Osteoblast (primary cell): ENCODE measurements at regions not wholly inside any gene's neighbourhood (a gene's known extent, or its start where the extent isn't known, plus 50 kb on each side); places are given as distances from the start of the nearest gene placed in this dataset.

Experiments used
- DNase-seq: peaks from one replicate; pipeline ENCODE4 v3.0.0; 2011; ENCODE audit warnings: low spot score, mixed read lengths; ENCODE audit not compliant: insufficient read length; ENCODE audit errors: missing footprints
- H2AFZ ChIP-seq: 2 replicates; pipeline ENCODE4 v1.6.0; 2011; ENCODE audit warnings: mild to moderate bottlenecking, low read length
- H3K27ac ChIP-seq: 2 replicates; pipeline ENCODE4 v1.5.1; 2011; ENCODE audit warnings: mild to moderate bottlenecking, low read depth, low read length, moderate library complexity
- H3K27me3 ChIP-seq: 2 replicates; pipeline ENCODE4 v1.6.0; 2012; ENCODE audit warnings: mild to moderate bottlenecking, control low read depth, inconsistent platforms, low read length, moderate library complexity; ENCODE audit not compliant: insufficient read depth
- H3K36me3 ChIP-seq: 2 replicates; pipeline ENCODE4 v1.5.1; 2011; ENCODE audit warnings: mild to moderate bottlenecking, low read length, control low read depth, moderate library complexity; ENCODE audit not compliant: insufficient read depth
- H3K4me1 ChIP-seq: 2 replicates; pipeline ENCODE4 v1.5.1; 2011; ENCODE audit warnings: mild to moderate bottlenecking, low read length, control low read depth, moderate library complexity; ENCODE audit not compliant: insufficient read depth
- H3K4me2 ChIP-seq: 2 replicates; pipeline ENCODE4 v1.6.0; 2011; ENCODE audit warnings: mild to moderate bottlenecking, low read length; ENCODE audit not compliant: insufficient read depth
- H3K4me3 ChIP-seq: fragments of 200-600 bp; sonication (generic); 3 replicates; pipeline ENCODE4 v1.5.1; 2012; ENCODE audit warnings: mild to moderate bottlenecking, low read length, inconsistent platforms; ENCODE audit not compliant: insufficient read depth
- H3K79me2 ChIP-seq: 2 replicates; pipeline ENCODE4 v1.6.0; 2012; ENCODE audit warnings: mild to moderate bottlenecking, low read length, control low read depth, inconsistent platforms; ENCODE audit not compliant: insufficient read depth
- H3K9me3 ChIP-seq: 2 replicates; pipeline ENCODE4 v1.5.1; 2011; ENCODE audit warnings: low read depth, low read length, control low read depth
- H4K20me1 ChIP-seq: 2 replicates; pipeline ENCODE4 v1.6.0; 2012; ENCODE audit warnings: mild to moderate bottlenecking, low read length, control low read depth; ENCODE audit not compliant: insufficient read depth
- CTCF ChIP-seq: IDR thresholded peaks from 2 replicates; pipeline ENCODE4 v1.5.1; 2011; ENCODE audit warnings: mild to moderate bottlenecking, low read depth, low read length, moderate library complexity; ENCODE audit errors: extremely low read depth

- TF ChIP-seq CTCF = no peak
- no peaks in the 10 kb centered on the region for H3K9me3 ChIP-seq
- H2AFZ ChIP-seq = no peak overlapping the region
Measured at GRCh38 chr5:33224285-33224961, 216.3 kb upstream of the TARS1 start.

GRCh38 chr5:33227247-33227646 is 213.5 kb upstream of the TARS1 start:
- no peak for DNase-seq
- peaks cover 17% of the 10 kb centered on the region for H3K4me1 ChIP-seq
- TF ChIP-seq CTCF = no peak
- H2AFZ ChIP-seq = no peak overlapping the region
- no peaks in the 10 kb centered on the region for H3K9me3 ChIP-seq
- no peak overlapping the region for H3K27ac ChIP-seq
- H3K4me2 ChIP-seq = no peak overlapping the region
- no peaks in the 10 kb centered on the region for H3K36me3 ChIP-seq
- H3K79me2 ChIP-seq = no peaks in the 10 kb centered on the region
- no peaks in the 10 kb centered on the region for H3K27me3 ChIP-seq
- no peak overlapping the region for H3K4me3 ChIP-seq
- no peaks in the 10 kb centered on the region for H4K20me1 ChIP-seq

More at GRCh38 chr5:33224285-33224961, 216.3 kb upstream of the TARS1 start:
- peaks cover 17% of the 10 kb centered on the region for H3K4me1 ChIP-seq
- no peaks in the 10 kb centered on the region for H3K27me3 ChIP-seq
- peak overlapping the region; percentile 77 for H3K27ac ChIP-seq
- no peaks in the 10 kb centered on the region for H3K79me2 ChIP-seq
- H3K36me3 ChIP-seq = no peaks in the 10 kb centered on the region
- no peaks in the 10 kb centered on the region for H4K20me1 ChIP-seq
- H3K4me2 ChIP-seq = peak overlapping the region; percentile 10
- no peak overlapping the region for H3K4me3 ChIP-seq
- no peak for DNase-seq

- Histone ChIP-seq H3K9me3 (no peaks in the 10 kb centered on the region), H4K20me1 (no peaks in the 10 kb centered on the region), H3K79me2 (no peaks in the 10 kb centered on the region), H3K4me3 (no peak overlapping the region), H3K4me2 (no peak overlapping the region), H2AFZ (peak overlapping the region; percentile 30), H3K4me1 (peaks cover 17% of the 10 kb centered on the region), H3K27me3 (no peaks in the 10 kb centered on the region), H3K27ac (no peak overlapping the region), H3K36me3 (no peaks in the 10 kb centered on the region)
- TF ChIP-seq CTCF = no peak
- DNase-seq = no peak
Measured at GRCh38 chr5:33227746-33228145, 213.0 kb upstream of the TARS1 start.

- Histone ChIP-seq H4K20me1 (no peaks in the 10 kb centered on the region), H3K4me2 (no peak overlapping the region), H3K36me3 (no peaks in the 10 kb centered on the region), H3K27ac (no peak overlapping the region), H3K9me3 (no peaks in the 10 kb centered on the region), H3K79me2 (no peaks in the 10 kb centered on the region), H3K27me3 (no peaks in the 10 kb centered on the region), H2AFZ (peak overlapping the region; percentile 30), H3K4me3 (no peak overlapping the region), H3K4me1 (peaks cover 17% of the 10 kb centered on the region)
- no peak for TF ChIP-seq CTCF
- no peak for DNase-seq
Measured at GRCh38 chr5:33228149-33228548, 212.6 kb upstream of the TARS1 start.
